Right lung (tissue), 2 donors: ENCODE measurements at regions not wholly inside any gene's neighbourhood (a gene's known extent, or its start where the extent isn't known, plus 50 kb on each side); places are given as distances from the start of the nearest gene placed in this dataset.
A peak's percentile ranks its signal among the peaks of the same experiment; 100 is the strongest.

ENCODE experiments used
- DNase-seq, 2 donors: peaks; one replicate each; pipeline ENCODE4 v3.0.0-alpha.2; 2013

GRCh38 chr7:69130396-69130795, 467.9 kb upstream of the AUTS2 start:
- DNase-seq = no peak

DNA sequence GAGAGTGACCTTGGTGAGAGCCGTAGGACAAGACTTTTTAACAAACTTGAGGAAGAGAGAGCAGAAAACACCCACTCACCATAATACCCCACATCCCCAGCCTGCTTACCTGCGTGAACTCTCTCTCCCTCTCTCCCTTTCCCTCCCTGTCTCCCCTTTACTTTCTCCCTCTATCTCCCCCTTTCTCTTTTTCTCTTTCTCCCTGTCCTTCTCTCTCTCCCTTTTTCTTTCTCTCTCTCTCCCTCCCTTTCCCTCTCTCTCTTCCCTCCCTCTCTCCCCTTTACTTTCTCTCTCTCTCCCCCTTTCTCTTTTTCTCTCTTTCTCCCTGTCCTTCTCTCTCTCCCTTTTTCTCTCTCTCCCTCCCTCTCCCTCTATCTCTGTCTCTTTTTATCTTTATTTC, 464.0 kb upstream of the AUTS2 start:
- DNase-seq = no peak

DNA sequence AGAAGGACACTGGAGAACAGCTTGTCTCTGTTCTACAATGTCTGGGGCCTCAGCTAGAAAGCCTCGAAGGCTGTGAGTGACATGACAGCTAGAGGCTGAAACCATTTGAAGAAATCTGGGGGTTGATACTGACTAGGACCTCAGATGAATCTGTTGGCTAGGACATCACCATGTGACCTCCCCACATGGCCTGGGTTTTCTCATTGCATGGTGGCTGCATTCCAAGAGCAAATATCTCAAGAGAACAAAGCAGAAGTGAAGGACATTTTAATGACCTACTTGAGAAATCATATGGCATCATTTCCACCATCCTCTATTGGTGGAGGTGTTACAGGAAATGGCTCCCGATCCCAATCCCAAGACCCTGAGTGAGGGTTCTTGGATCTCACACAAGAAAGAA, 450.6 kb upstream of the AUTS2 start:
- peak in 1 of 2 donors; percentile 3 for DNase-seq

DNA sequence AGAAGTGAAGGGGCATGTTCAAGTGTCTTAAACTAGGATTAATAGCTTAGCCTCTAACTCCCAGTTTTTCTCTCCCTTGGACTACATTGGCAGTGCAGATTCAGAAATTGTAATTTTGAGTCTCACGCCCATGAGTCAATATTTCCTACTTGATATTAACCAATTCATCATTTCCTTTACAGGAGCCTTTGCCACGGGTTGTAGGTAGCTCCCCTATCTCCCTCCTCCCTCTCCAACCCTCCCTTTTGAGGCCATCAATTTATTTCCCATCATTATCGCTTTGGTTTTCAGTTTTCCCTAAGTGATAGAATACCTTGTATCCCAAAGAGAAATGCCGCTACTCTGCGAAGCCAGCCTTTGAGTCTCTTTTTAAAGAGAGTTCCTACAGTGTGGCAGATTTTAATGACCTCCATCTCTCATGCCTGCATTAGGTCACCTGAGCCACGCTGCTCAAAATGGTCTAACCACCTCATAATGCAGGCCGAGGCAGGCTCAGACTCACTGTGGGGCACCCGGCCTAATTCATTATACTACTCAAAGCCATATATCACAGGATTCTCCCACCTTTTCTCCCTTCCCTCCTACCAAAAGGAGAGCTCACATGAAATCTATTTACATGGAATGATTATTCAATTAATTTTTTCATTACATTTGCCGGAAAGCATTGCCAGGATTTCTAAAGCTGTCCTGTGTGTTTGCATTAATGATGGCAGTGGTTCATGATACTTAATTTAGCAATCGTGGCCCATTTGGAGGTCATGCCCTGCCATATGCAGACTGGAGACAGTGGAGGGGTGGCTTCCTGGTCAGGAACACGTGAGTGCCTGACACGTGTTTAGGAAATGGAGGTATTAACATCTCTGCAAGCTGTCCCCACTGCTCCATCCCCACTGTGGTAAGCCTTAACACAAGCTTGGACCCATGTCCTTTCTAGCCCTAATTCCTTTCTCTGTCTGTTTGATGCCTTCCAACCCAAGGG, 448.2 kb upstream of the AUTS2 start:
- no peak for DNase-seq

- DNase-seq = no peak
Measured at GRCh38 chr7:69162326-69162725, 435.9 kb upstream of the AUTS2 start.

GRCh38 chr7:69162931-69163670, 435.2 kb upstream of the AUTS2 start:
- peak in 1 of 2 donors; percentile 13 for DNase-seq

- no peak for DNase-seq
Measured at GRCh38 chr7:69166979-69167516, 431.2 kb upstream of the AUTS2 start.

DNA sequence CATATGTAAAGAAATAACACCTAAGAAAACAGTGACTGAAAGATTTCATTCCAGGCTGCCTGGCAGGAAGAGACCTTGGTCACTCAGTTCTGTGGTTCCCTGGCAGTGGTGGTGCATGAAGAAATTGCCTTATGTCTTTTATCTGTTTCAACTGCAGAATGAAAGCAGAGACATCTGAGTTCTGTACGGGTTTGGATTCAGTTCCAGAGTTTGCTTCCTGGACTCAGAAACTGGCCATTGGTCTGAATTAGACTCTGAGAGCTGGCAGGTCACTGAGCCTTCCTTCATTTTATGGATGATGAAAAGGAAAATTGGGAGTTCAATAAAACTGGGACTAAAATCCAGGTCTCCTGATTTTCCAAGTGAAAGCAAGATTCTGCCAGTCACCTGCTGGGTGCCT, 428.9 kb upstream of the AUTS2 start:
- DNase-seq = no peak

GRCh38 chr7:69172357-69173077, 425.8 kb upstream of the AUTS2 start:
- no peak for DNase-seq

- DNase-seq = no peak
Measured at GRCh38 chr7:69173341-69173740, 424.9 kb upstream of the AUTS2 start.

DNA sequence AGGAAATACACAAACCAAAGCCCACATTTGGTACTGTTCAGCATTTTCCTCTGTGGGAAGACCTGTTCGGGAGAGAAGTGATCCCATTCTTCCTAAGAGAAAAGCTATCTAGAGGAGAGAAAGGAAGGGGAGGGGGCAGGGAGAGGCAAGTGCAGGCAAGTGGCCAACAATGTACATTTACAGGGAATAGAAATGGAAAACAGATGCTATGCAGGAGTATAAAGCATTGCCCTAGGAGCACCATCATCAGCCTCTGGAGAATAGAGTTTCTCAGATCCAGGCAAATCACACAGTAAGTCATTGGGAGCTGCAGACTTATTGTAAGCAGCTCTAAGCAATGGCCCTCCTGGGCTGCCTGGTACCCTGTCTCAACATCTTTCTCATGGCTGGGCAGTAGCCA, 424.4 kb upstream of the AUTS2 start:
- no peak for DNase-seq

GRCh38 chr7:69176841-69177240, 421.4 kb upstream of the AUTS2 start:
- no peak for DNase-seq

GRCh38 chr7:69177461-69177861, 420.8 kb upstream of the AUTS2 start:
- peak; percentile 60 to 63 for DNase-seq

DNA sequence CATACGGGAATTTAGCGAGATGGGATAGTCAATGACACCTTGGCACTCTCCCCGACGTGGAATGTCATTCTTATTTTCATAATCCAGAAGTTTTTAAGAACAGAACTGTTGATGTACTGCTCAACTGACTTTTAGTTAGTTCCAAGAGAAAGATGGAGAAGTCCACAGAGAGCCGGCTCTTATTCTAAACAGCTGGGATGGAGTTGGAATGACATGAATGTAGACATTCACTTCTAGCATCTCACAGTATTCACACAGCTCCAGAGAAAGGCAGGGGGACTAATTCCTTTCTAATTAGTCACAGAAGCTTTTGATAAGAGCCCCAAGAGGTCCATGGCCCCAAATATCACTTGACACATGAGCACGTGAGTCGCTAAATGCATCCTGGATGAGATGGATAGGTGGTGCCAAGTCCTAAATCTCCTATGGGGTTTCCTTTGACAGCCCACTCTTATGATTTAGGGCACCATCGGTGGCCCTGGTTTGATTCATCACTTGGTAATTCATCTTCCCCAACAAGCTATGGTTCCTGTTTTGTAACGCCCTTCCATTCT, 420.3 kb upstream of the AUTS2 start:
- peak in 1 of 2 donors; percentile 26 for DNase-seq

DNA sequence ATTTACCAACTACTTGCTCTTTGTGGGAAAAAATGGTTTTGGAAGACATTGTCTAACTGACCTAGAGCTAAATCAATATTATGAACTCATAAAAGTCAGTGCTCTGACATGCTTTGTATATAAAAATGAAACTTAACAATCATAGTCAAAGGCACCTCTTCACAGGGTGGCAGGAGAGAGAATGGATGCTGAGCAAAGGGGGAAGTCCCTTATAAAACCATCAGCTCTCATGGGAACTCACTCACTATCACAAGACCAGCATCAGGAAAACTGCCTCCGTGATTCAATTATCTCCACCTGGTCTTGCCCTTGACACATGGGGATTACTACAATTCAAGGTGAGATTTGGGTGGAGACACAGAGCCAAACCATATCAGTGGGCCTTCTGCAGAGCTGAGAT, 417.6 kb upstream of the AUTS2 start:
- DNase-seq = no peak

GRCh38 chr7:69182596-69183467, 415.4 kb upstream of the AUTS2 start:
- no peak for DNase-seq

DNA sequence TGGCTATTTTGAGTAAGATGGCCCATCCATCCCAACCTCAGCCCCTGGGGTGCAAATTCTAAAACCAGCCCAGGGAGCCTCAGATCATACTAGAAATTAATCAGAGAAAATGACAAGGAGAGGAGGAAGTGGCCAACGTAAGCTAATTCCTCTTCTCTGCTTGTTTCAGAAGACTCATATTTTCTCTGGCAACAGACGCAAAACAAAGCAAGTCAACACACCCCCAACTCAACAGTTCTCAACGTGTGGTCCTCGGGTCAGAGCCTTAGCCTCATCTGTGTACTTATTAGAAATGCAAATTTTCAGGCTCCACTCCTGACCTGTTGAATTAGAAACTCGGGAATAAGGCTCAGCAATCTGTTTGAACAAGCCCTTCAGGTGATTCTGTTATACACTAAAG, 413.9 kb upstream of the AUTS2 start:
- no peak for DNase-seq

DNA sequence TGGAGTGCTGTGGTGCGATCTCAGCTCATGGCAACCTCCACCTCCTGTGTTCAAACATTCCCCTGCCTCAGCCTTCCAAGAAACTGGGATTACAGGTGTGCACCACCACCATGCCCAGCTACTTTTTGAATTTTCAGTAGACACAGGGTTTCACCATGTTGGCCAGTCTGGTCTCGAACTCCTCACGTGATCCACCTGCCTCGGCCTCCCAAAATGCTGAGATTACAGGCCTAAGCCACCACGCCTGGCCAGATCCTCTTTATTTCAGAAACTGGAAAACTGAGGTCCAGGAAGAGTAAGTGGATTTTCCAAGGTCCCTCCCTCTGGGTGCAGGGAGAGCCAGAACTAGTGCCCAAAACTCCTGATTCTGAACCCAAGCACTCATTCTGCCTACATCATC, 413.1 kb upstream of the AUTS2 start:
- no peak for DNase-seq

- DNase-seq = no peak
Measured at GRCh38 chr7:69186974-69187373, 411.3 kb upstream of the AUTS2 start.

GRCh38 chr7:69187824-69188333, 410.4 kb upstream of the AUTS2 start:
- no peak for DNase-seq
